Head of caudate nucleus (tissue), 42 donors: ENCODE measurements at regions not wholly inside any gene's neighbourhood (a gene's known extent, or its start where the extent isn't known, plus 50 kb on each side); places are given as distances from the start of the nearest gene placed in this dataset.

ENCODE experiments used
- DNase-seq, 42 donors: peaks; one replicate each; pipeline versions ENCODE4 v3.0.0 to v3.0.0-alpha.2; 2020 to 2021; ENCODE audit warnings: mixed read lengths in 7 of 42
- intact Hi-C: fragments of 100-400 bp; cut with DNase I; formaldehyde crosslinking; loops from one replicate; pipeline ENCODE4 v1.15.0; 2022

DNA sequence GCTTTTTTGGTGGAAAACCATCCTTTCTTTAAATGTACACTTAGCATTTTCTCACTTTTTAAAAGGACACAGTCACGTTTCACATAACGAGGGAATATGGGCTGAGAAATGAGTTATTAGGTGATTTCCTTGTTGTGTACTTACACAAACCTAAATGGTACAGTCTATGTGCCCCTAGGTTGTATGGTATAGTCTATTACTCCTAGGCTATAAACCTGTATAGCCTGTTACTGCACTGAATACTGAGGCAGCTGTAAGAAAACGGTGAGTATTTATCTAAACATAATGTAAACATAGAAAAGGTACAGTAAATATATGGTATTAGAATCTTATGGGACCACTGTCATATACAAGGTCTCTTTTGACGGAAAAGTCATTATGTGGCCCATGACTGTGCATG lies 913.5 kb upstream of the GHITM start:
- intact Hi-C loops = no loop called here
- DNase-seq = no peak

GRCh38 chr10:83229991-83230390 lies 909.3 kb upstream of the GHITM start:
- intact Hi-C loops = no loop called here
- DNase-seq = no peak

- DNase-seq = no peak
- intact Hi-C loops = no loop called here
Observed at GRCh38 chr10:83233691-83234090, 905.6 kb upstream of the GHITM start.

DNA sequence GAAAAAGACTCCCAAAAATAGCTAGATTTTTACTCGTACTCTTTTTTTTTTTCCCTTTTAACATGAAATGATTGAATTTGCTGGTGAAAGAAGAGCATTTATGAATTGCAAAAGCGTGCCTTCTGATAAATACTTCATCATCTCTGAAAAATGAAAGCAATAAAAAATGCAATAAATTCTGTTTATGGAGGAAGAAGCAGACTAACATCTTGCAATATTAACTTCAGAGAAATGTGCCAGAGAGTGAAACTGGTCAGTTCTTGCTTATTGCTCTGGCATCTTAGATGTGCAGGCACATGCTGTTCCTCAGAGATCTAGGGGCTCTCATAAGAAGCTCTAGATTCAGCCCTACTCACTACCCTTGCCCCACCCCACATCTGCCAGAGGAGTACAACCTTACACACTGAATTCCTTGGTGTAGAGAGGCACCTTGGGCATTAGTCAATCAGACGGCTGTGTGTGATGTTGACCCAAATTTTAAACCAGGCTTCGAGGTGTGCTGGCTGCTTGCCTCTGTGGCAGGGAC lies 891.1 kb upstream of the GHITM start:
- intact Hi-C loops = no loop called here
- no peak for DNase-seq

GRCh38 chr10:83250396-83250795 lies 888.9 kb upstream of the GHITM start:
- intact Hi-C loops = no loop called here
- DNase-seq = no peak

- intact Hi-C loops = no loop called here
- DNase-seq = no peak
Observed at GRCh38 chr10:83252169-83252568, 887.1 kb upstream of the GHITM start.

DNA sequence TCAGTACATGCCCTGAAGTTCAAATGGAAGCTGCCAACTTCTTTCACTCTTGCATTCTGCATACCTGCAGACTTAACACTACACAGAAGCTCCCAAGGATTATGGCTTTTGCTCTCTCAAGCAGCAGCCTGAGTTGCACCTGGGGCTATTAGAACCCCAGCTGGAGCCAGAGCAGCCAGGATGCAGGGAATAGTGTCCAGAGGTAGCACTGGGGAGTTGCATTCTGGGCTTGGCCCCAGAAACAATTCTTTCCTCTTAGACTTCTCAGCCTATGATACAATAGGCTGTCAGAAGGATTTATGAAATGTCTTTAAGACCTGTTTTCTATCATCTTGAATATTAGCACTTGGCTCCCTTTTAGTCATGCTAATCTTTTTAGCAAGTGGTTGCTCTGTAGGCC lies 886.7 kb upstream of the GHITM start:
- DNase-seq = no peak
- intact Hi-C loops = no loop called here

DNA sequence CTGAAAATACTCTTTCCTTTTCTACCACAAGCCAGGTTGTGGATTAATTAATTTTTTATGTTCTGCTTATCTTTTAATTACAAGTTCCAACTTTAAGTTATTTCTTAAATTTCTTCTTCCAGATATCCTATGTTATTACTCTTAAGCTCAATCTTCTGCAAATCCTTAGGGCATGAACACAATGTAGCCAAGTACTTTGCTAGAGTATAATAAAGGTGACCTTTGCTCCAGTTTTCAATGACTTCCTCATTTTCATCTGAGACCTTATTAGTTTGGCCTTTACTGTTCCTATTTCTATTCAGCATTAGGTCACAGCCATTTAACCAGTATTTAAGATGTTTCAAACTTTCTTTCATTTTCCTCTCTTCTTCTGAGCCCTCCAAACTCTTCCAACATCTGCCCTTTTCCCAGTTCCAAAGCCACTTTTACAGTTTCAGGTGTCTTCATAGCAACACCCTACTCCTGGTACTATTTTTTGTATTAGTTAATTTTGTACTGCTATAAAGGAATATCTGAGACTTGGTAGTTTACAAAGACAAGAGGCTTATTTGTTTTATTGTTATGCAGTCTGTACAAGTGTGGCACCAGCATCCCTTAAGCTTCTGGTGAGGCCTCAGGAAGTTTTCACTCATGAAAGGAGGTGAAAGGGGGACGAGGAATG lies 886.2 kb upstream of the GHITM start:
- intact Hi-C loops = no loop called here
- DNase-seq = no peak

- DNase-seq = no peak
- intact Hi-C loops = no loop called here
Observed at GRCh38 chr10:83254698-83255097, 884.6 kb upstream of the GHITM start.

- intact Hi-C loops = no loop called here
- DNase-seq = no peak
Observed at GRCh38 chr10:83262434-83262833, 876.9 kb upstream of the GHITM start.

DNA sequence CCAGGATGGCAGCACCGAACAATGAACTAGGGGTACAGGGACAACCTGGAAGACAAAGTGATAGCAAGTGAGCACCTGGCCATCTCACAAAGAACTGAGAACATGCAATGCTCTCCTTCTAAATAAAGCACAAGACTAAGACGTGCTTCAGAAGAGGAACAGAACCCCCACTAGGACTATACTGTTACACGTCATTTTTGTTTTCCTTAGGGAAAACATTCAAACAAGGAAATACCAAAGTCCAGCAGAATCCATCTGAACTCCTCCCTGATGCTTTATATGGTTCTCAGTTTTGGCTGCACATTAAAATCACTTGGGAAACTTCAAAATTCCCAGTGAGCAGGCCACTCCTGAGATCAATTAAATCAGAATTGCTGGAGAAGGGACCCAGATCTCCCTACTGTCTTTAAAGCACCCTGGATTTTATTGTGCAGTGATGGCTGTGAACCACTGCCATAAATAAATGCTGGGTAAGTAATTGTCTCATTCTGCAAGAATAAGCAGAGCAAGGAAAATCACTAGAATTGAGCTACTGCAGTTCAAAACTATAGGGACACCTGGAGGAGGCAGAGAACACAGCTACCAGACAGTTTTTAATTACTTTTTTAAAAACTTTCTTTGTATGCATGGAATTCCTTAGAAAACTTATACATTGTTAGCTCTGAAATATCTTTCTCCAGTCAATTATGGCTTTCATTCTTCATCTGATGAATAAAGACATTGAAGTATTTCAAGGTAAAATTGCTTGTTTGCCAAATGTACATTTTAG lies 866.5 kb upstream of the GHITM start:
- intact Hi-C loops = no loop called here
- DNase-seq = no peak

- intact Hi-C loops = no loop called here
- DNase-seq = no peak
Observed at GRCh38 chr10:83274088-83274487, 865.2 kb upstream of the GHITM start.

DNA sequence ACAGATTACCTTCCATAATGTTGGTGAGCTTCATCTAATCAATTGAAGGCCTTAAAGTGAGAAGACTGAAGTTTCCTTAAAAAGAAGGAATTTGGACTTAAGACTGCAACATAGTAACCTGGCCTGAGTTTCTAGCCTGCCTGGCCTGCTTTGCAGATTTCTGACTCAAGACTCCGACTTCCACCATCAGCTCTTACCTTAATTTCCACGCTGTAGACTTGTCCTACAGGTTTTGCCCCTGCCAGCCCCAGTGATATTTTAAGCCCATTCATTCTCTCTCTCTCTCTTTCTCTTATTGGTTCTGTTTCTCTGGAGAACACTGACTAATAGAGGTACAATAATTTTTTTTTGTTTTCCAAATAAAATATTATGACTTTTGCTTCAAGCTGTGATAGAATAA lies 862.3 kb upstream of the GHITM start:
- no peak for DNase-seq
- intact Hi-C loops = no loop called here

GRCh38 chr10:83283151-83283550 lies 856.2 kb upstream of the GHITM start:
- intact Hi-C loops = no loop called here
- DNase-seq = no peak

DNA sequence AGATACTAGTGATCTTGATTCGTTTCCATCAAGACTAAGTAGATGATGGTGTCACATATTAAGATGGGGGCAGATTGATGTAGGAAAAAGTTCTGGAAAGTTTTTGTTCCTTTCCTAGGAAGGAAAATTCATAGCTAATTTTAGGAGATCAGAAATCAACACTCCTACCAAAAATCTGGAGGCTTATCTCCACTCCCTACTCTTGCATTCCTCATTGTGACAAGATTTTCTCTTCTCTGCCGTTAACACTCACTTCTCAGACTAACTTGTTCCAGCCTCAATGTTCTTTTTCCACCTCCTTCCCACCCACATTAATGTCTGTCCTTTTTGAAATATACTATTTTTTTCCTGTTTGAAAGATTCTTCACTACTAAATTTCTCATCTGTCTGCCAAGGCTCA lies 851.9 kb upstream of the GHITM start:
- peak in 4 of 42 donors; percentile 15 to 50 (median 25) for DNase-seq
- intact Hi-C loops = no loop called here

GRCh38 chr10:83289373-83289772 lies 849.9 kb upstream of the GHITM start:
- no peak for DNase-seq
- intact Hi-C loops = no loop called here

DNA sequence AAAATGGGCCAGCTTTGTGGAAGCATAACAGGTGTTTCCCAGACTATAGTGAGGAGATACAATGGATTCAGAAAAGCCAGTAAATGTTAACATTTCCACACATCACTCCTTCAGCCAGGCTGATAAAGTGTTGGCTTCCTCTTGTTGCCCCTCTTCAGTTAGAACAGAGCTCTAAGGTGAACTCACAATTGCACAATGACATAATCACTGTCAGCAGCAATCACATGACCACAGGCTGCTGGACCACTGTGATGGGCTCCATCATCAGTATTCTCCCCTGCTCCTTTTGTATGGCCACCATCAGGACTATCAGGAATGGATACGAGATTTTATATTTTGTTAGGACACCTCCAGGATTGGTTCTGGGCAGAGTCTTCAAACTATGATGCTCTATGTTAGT lies 849.4 kb upstream of the GHITM start:
- intact Hi-C loops = no loop called here

DNA sequence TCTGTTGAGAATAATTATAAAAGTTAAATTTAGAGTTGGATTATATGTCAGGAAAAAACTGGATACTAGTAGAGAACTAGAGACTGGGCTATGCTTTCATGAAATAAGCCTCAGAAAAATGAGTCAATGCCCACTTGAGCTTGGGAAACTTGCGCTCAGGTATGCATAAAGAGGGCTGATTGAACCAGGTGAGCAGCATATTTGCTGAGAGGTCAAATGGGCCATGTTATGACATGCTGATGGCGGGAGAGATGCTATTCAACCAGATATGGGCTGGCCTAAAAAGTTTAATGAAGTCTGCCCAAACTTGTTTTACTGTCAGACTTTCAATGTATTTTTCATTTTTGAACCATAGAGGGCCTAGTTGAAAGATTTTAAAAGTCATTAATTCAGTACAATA lies 837.6 kb upstream of the GHITM start:
- intact Hi-C loops = no loop called here
- no peak for DNase-seq

More for the DNA sequence above, 849.4 kb upstream of the GHITM start:
- DNase-seq = no peak

DNA sequence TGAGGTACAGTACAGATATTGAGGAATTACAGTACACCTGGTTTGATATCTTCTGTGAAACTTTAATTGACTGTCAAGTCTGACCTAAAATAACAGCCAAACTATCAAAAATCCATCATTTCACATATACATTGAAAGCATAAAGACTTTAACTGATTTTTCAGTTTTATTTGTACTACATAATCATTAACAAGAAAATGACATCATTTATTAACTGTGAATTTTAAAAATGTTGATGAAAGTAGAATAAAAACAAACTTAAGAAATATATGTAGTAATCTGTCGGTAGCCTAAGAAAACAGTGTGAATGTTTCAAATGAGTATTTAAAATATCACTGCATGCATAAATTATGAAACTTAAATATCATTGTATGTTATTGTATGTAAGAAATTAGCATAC lies 836.7 kb upstream of the GHITM start:
- intact Hi-C loops = no loop called here
- DNase-seq = no peak

DNA sequence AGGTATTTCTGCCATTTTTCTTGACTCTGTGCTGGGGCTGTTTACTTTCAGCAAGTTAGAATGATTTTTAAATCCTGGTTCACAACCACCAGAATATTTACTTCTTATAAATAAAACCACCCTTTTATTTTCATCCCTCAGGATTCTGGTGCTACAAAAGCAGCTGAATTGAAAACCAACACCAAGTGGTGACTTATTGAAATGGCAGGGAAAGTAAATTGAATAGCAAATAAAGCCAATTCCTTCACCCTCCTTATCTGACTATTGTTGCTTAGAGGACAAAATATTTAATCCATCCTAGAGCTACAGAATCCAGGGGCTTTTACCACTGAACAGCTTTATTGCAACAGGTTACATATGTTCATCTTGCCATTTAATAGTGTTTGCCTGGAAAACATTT lies 828.6 kb upstream of the GHITM start:
- no peak for DNase-seq
- intact Hi-C loops = no loop called here

DNA sequence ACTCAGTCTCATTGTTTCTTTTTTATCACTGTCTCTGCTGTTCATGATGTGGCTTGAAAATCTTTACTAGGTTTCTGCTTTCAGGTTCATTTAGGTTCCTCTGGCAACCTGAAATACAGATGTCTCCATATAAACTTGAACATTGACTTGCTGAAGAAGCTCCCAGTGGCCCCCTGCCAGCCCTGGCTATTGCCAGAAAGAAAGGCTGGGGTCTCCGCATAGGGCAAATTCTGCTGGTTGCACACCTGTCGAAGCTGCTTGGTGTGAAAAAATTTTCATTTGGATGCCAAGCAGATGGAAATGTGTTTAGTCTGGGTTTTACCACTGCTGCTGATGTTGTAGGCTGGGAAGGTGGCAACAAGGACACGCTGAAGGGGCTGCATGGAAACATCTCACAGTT lies 826.7 kb upstream of the GHITM start:
- DNase-seq = no peak
- intact Hi-C loops = no loop called here
